Neural cell (in vitro differentiated cells): ENCODE measurements at regions not wholly inside any gene's neighbourhood (a gene's known extent, or its start where the extent isn't known, plus 50 kb on each side); places are given as distances from the start of the nearest gene placed in this dataset.

Source experiments
- H2AFZ ChIP-seq: fragments of 200-600, 300-800 bp; sonication (generic), shearing (Covaris generic); 2 replicates; pipeline ENCODE4 v1.6.0; 2014; ENCODE audit warnings: low read depth, mild to moderate bottlenecking, antibody characterized with exemption, low read length, moderate library complexity
- H3F3A ChIP-seq: fragments of 200-600 bp; shearing (Covaris generic); 2 replicates; pipeline ENCODE4 v1.6.1; 2016; ENCODE audit warnings: mild to moderate bottlenecking, moderate library complexity, mixed read lengths, antibody characterized with exemption, low read length; ENCODE audit not compliant: insufficient read depth, poor library complexity, severe bottlenecking
- H3K27ac ChIP-seq: fragments of 200-600, 300-800 bp; sonication (generic), shearing (Covaris generic); 2 replicates; pipeline ENCODE4 v1.5.1; 2014; ENCODE audit warnings: mild to moderate bottlenecking, low read length, moderate library complexity
- H3K27me3 ChIP-seq: fragments of 300-800, 200-600 bp; sonication (generic), shearing (Covaris generic); 2 replicates; pipeline ENCODE4 v1.6.0; 2014; ENCODE audit warnings: mild to moderate bottlenecking, low read depth, low read length, moderate library complexity; ENCODE audit not compliant: insufficient read depth
- H3K36me3 ChIP-seq: fragments of 300-800, 200-600 bp; sonication (generic), shearing (Covaris generic); 2 replicates; pipeline ENCODE4 v1.5.1; 2014; ENCODE audit warnings: mild to moderate bottlenecking, antibody characterized with exemption, low read length, moderate library complexity; ENCODE audit not compliant: insufficient read depth
- H3K4me2 ChIP-seq: fragments of 300-800, 200-600 bp; sonication (generic), shearing (Covaris generic); 2 replicates; pipeline ENCODE4 v1.6.0; 2014; ENCODE audit warnings: mild to moderate bottlenecking, low read length
- H3K4me3 ChIP-seq: fragments of 300-800, 200-600 bp; sonication (generic), shearing (Covaris generic); 2 replicates; pipeline ENCODE4 v1.5.1; 2014; ENCODE audit warnings: mild to moderate bottlenecking, low read length, moderate library complexity
- H3K79me2 ChIP-seq: fragments of 200-600 bp; shearing (Covaris generic); replicated peaks from 2 replicates; pipeline ENCODE4 v1.6.0; 2014; ENCODE audit warnings: mild to moderate bottlenecking, low read length, moderate library complexity; ENCODE audit not compliant: insufficient read depth
- H3K9ac ChIP-seq: fragments of 300-800, 200-600 bp; sonication (generic), shearing (Covaris generic); 2 replicates; pipeline ENCODE4 v1.6.1; 2016; ENCODE audit warnings: mild to moderate bottlenecking, low read length, mixed read lengths
- H3K9me2 ChIP-seq: fragments of 200-600 bp; shearing (Covaris generic); 2 replicates; pipeline ENCODE4 v1.6.1; 2016; ENCODE audit warnings: mild to moderate bottlenecking, low read length, mixed read lengths; ENCODE audit not compliant: insufficient read depth
- H3K9me3 ChIP-seq: fragments of 200-600, 300-800 bp; sonication (generic), shearing (Covaris generic); 2 replicates; pipeline ENCODE4 v1.6.1; 2016; ENCODE audit warnings: mild to moderate bottlenecking, mixed run types, low read length, moderate library complexity, mixed read lengths
- H4K20me1 ChIP-seq: fragments of 200-600 bp; shearing (Covaris generic); 2 replicates; pipeline ENCODE4 v1.6.1; 2016; ENCODE audit warnings: mild to moderate bottlenecking, mixed run types; ENCODE audit not compliant: insufficient read depth
- CTCF ChIP-seq: fragments of 450-650 bp; IDR thresholded peaks from 2 replicates; pipeline ENCODE4 v1.5.1; 2014; ENCODE audit warnings: antibody characterized with exemption, mild to moderate bottlenecking, moderate library complexity; ENCODE audit not compliant: poor library complexity, severe bottlenecking
- EP300 ChIP-seq: fragments of 450-650 bp; conservative IDR thresholded peaks from 2 replicates; pipeline ENCODE4 v1.6.1; 2014; ENCODE audit warnings: antibody characterized with exemption, mild to moderate bottlenecking, moderate library complexity; ENCODE audit not compliant: poor library complexity, severe bottlenecking
- EZH2 ChIP-seq: fragments of 200-600, 300-800 bp; shearing (Covaris generic), sonication (generic); IDR thresholded peaks from 2 replicates; pipeline ENCODE4 v1.6.1; 2014; ENCODE audit warnings: antibody characterized with exemption, low read length, borderline replicate concordance, mild to moderate bottlenecking; ENCODE audit not compliant: insufficient read depth, poor library complexity, severe bottlenecking
- MXI1 ChIP-seq: fragments of 450-650 bp; conservative IDR thresholded peaks from 2 replicates; pipeline ENCODE4 v1.6.1; 2014; ENCODE audit warnings: antibody characterized with exemption, mild to moderate bottlenecking; ENCODE audit not compliant: poor library complexity, severe bottlenecking
- POLR2AphosphoS5 ChIP-seq: IDR thresholded peaks from 2 replicates; pipeline ENCODE4 v1.6.1; 2012
- RAD21 ChIP-seq: fragments of 450-650 bp; conservative IDR thresholded peaks from 2 replicates; pipeline ENCODE4 v1.6.1; 2014; ENCODE audit warnings: antibody characterized with exemption, mild to moderate bottlenecking, moderate library complexity
- REST ChIP-seq: IDR thresholded peaks from 2 replicates; pipeline ENCODE4 v1.6.1; 2012; ENCODE audit warnings: borderline replicate concordance
- SMC3 ChIP-seq: fragments of 450-650 bp; conservative IDR thresholded peaks from 2 replicates; pipeline ENCODE4 v1.6.1; 2014; ENCODE audit warnings: antibody characterized with exemption, mild to moderate bottlenecking, moderate library complexity; ENCODE audit not compliant: poor library complexity
- TAF1 ChIP-seq: IDR thresholded peaks from 2 replicates; pipeline ENCODE4 v1.6.1; 2012; ENCODE audit warnings: low read depth

- no peaks in the 10 kb centered on the region for H3F3A ChIP-seq
- H3K9me3 ChIP-seq: no peaks in the 10 kb centered on the region
- no peak overlapping the region for H3K9ac ChIP-seq
- H3K36me3 ChIP-seq: no peaks in the 10 kb centered on the region
- peak overlapping the region; percentile 52 for H3K4me3 ChIP-seq
- no peak overlapping the region for H3K4me2 ChIP-seq
- TF ChIP-seq EZH2 (no peak), TAF1 (no peak), POLR2AphosphoS5 (no peak), REST (no peak), SMC3 (no peak), CTCF (no peak), EP300 (no peak), RAD21 (no peak)
- H2AFZ ChIP-seq: no peak overlapping the region
- no peaks in the 10 kb centered on the region for H4K20me1 ChIP-seq
- no peaks in the 10 kb centered on the region for H3K9me2 ChIP-seq
- no peaks in the 10 kb centered on the region for H3K27me3 ChIP-seq
- H3K27ac ChIP-seq: no peak overlapping the region
- no peaks in the 10 kb centered on the region for H3K79me2 ChIP-seq
Observed at GRCh38 chr2:61694312-61695274, 156.4 kb upstream of the XPO1 start.

- no peak overlapping the region for H3K4me2 ChIP-seq
- no peak overlapping the region for H3K4me3 ChIP-seq
- TF ChIP-seq RAD21 (no peak), TAF1 (no peak), MXI1 (no peak), CTCF (no peak), SMC3 (no peak), EZH2 (no peak), POLR2AphosphoS5 (no peak), EP300 (no peak)
- no peak overlapping the region for H3K9ac ChIP-seq
- H3K27me3 ChIP-seq: no peaks in the 10 kb centered on the region
- no peak overlapping the region for H2AFZ ChIP-seq
- no peaks in the 10 kb centered on the region for H3K79me2 ChIP-seq
- H3K27ac ChIP-seq: no peak overlapping the region
- H3F3A ChIP-seq: no peaks in the 10 kb centered on the region
- no peaks in the 10 kb centered on the region for H3K9me3 ChIP-seq
- no peaks in the 10 kb centered on the region for H3K9me2 ChIP-seq
- no peaks in the 10 kb centered on the region for H3K36me3 ChIP-seq
- no peaks in the 10 kb centered on the region for H4K20me1 ChIP-seq
Observed at GRCh38 chr2:61693744-61694143, 155.6 kb upstream of the XPO1 start.
